Upper lobe of right lung (tissue), 1 donor: ENCODE measurements at regions not wholly inside any gene's neighbourhood (a gene's known extent, or its start where the extent isn't known, plus 50 kb on each side); places are given as distances from the start of the nearest gene placed in this dataset.

ENCODE experiments used
- ATAC-seq: fragments of 200-7000 bp; cut with Tn5 transposase; one replicate; pipeline ENCODE4 v1.9.1; 2020; ENCODE audit warnings: mild to moderate bottlenecking, moderate library complexity
- DNase-seq: peaks from one replicate; pipeline ENCODE4 v3.0.0-alpha.2; 2020
- H3K27ac ChIP-seq: fragments of 200-600 bp; one replicate; pipeline ENCODE4 v1.8.0; 2022
- H3K27me3 ChIP-seq: fragments of 200-600 bp; one replicate; pipeline ENCODE4 v1.8.0; 2022; ENCODE audit warnings: mild to moderate bottlenecking
- H3K36me3 ChIP-seq: fragments of 200-600 bp; one replicate; pipeline ENCODE4 v1.8.0; 2022
- H3K4me1 ChIP-seq: fragments of 200-600 bp; one replicate; pipeline ENCODE4 v1.8.0; 2022
- H3K4me3 ChIP-seq: fragments of 200-600 bp; one replicate; pipeline ENCODE4 v1.8.0; 2022; ENCODE audit warnings: mild to moderate bottlenecking
- H3K9me3 ChIP-seq: fragments of 200-600 bp; one replicate; pipeline ENCODE4 v1.8.0; 2022
- intact Hi-C: fragments of 100-400 bp; cut with DNase I; formaldehyde crosslinking; loops from one replicate; pipeline ENCODE4 v1.11.0; 2022
- TF ChIP-seq, protein P1 (sequence below): fragments of 200-600 bp; IDR thresholded peaks from one replicate; pipeline ENCODE4 v1.8.0; 2022; ENCODE audit warnings: antibody characterized with exemption
- donor health status: DM: no; HTN: yes; CAD: no; lungs with severe emphysema.

DNA sequence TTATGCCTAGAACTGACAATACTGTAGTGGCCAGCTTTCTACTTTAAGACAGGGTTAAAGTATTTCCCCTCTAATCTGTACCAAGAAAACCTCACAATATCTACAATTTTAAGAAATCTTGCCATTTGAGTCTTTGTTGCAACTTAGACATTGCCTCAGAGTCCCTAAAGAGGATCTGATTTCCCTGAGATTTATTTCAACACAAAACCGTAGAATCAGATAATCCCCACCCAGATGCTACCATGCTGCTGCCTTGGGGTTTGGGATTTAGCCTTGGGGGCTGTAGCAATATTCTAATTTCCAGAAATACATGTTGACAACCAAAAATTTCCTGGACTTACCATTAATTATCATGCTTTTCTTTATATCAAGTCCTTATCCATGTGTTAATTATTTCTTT lies 50.3 kb upstream of the DENND1B start:
- H3K4me3 ChIP-seq = no peak overlapping the region
- H3K9me3 ChIP-seq = no peaks in the 10 kb centered on the region
- TF ChIP-seq, protein P1, sequence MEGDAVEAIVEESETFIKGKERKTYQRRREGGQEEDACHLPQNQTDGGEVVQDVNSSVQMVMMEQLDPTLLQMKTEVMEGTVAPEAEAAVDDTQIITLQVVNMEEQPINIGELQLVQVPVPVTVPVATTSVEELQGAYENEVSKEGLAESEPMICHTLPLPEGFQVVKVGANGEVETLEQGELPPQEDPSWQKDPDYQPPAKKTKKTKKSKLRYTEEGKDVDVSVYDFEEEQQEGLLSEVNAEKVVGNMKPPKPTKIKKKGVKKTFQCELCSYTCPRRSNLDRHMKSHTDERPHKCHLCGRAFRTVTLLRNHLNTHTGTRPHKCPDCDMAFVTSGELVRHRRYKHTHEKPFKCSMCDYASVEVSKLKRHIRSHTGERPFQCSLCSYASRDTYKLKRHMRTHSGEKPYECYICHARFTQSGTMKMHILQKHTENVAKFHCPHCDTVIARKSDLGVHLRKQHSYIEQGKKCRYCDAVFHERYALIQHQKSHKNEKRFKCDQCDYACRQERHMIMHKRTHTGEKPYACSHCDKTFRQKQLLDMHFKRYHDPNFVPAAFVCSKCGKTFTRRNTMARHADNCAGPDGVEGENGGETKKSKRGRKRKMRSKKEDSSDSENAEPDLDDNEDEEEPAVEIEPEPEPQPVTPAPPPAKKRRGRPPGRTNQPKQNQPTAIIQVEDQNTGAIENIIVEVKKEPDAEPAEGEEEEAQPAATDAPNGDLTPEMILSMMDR = no peak
- no peaks in the 10 kb centered on the region for H3K36me3 ChIP-seq
- H3K27me3 ChIP-seq = no peaks in the 10 kb centered on the region
- ATAC-seq (no peak), DNase-seq (no peak)
- H3K27ac ChIP-seq = no peak overlapping the region
- H3K4me1 ChIP-seq = no peaks in the 10 kb centered on the region
- intact Hi-C loops = no loop called here
